OCI-LY7 (cell line): ENCODE measurements at regions not wholly inside any gene's neighbourhood (a gene's known extent, or its start where the extent isn't known, plus 50 kb on each side); places are given as distances from the start of the nearest gene placed in this dataset.

Source experiments
- CTCF ChIP-seq: fragments of 200-600 bp; sonication (generic); conservative IDR thresholded peaks from 2 replicates; pipeline ENCODE4 v1.5.1; 2014; ENCODE audit warnings: mild to moderate bottlenecking, antibody characterized with exemption, low read length, moderate library complexity, mixed read lengths
- EZH2phosphoT487 ChIP-seq: fragments of 200-600 bp; sonication (generic); IDR thresholded peaks from 2 replicates; pipeline ENCODE4 v1.6.1; 2018; ENCODE audit warnings: low read depth, borderline replicate concordance, mild to moderate bottlenecking, mixed run types, antibody characterized with exemption, low read length, moderate library complexity, mixed read lengths

- TF ChIP-seq CTCF (no peak), EZH2phosphoT487 (no peak)
Measured at GRCh38 chr22:47596176-47596690, 833.8 kb downstream of the TBC1D22A start.
